ENCODE measurements at regions not wholly inside any gene's neighbourhood (a gene's known extent, or its start where the extent isn't known, plus 50 kb on each side); places are given as distances from the start of the nearest gene placed in this dataset.

GRCh38 chr5:169442913-169443784 lies 140.4 kb upstream of the SPDL1 start:
- in situ Hi-C loops (cut with HindIII; ENCODE audit: low sequenced_read_pairs), result no loop called here
- DNase-seq (ENCODE audit: low read depth), result no peak
- no peak for TF ChIP-seq CTCF (IDR thresholded peaks at IDR 0.05; ENCODE audit: low read depth, low read length, missing control alignments)

GRCh38 chr5:169442403-169442874 lies 141.1 kb upstream of the SPDL1 start:
- in situ Hi-C loops (cut with HindIII; ENCODE audit: low sequenced_read_pairs), result no loop called here
- no peak overlapping the region for H3K4me3 ChIP-seq (ENCODE audit: low read depth, low read length)
- TF ChIP-seq CTCF (IDR thresholded peaks at IDR 0.05; ENCODE audit: low read depth, low read length, missing control alignments), result no peak
- DNase-seq (ENCODE audit: low read depth), result no peak

More at GRCh38 chr5:169442913-169443784, 140.4 kb upstream of the SPDL1 start:
- no peak overlapping the region for H3K4me3 ChIP-seq (ENCODE audit: low read depth, low read length)

GRCh38 chr5:169440107-169440705 lies 139.3 kb upstream of the SLIT3 start:
- TF ChIP-seq CTCF (IDR thresholded peaks at IDR 0.05; ENCODE audit: low read depth, low read length, missing control alignments), result no peak
- no peak for DNase-seq (ENCODE audit: low read depth)
- no peak overlapping the region for H3K4me3 ChIP-seq (ENCODE audit: low read depth, low read length)
- in situ Hi-C loops (cut with HindIII; ENCODE audit: low sequenced_read_pairs), result no loop called here

GRCh38 chr5:169439362-169439761 lies 138.4 kb upstream of the SLIT3 start:
- H3K4me3 ChIP-seq (ENCODE audit: low read depth, low read length), result no peak overlapping the region
- in situ Hi-C loops (cut with HindIII; ENCODE audit: low sequenced_read_pairs), result no loop called here
- TF ChIP-seq CTCF (IDR thresholded peaks at IDR 0.05; ENCODE audit: low read depth, low read length, missing control alignments), result no peak
- DNase-seq (ENCODE audit: low read depth), result no peak

- DNase-seq (ENCODE audit: low read depth), result peak; percentile 5
- H3K4me3 ChIP-seq (ENCODE audit: low read depth, low read length), result no peak overlapping the region
- in situ Hi-C loops (cut with HindIII; ENCODE audit: low sequenced_read_pairs), result no loop called here
- TF ChIP-seq CTCF (IDR thresholded peaks at IDR 0.05; ENCODE audit: low read depth, low read length, missing control alignments), result no peak
Measured at GRCh38 chr5:169435506-169436229, 134.7 kb upstream of the SLIT3 start.

GRCh38 chr5:169433221-169433651 lies 132.3 kb upstream of the SLIT3 start:
- in situ Hi-C loops (cut with HindIII; ENCODE audit: low sequenced_read_pairs), result no loop called here
- no peak for DNase-seq (ENCODE audit: low read depth)
- TF ChIP-seq CTCF (IDR thresholded peaks at IDR 0.05; ENCODE audit: low read depth, low read length, missing control alignments), result no peak
- H3K4me3 ChIP-seq (ENCODE audit: low read depth, low read length), result no peak overlapping the region
